Osteoblast (primary cell): ENCODE measurements at regions not wholly inside any gene's neighbourhood (a gene's known extent, or its start where the extent isn't known, plus 50 kb on each side); places are given as distances from the start of the nearest gene placed in this dataset.

Experiments
- DNase-seq: peaks from one replicate; pipeline ENCODE4 v3.0.0; 2011; ENCODE audit warnings: low spot score, mixed read lengths; ENCODE audit not compliant: insufficient read length; ENCODE audit errors: missing footprints
- H2AFZ ChIP-seq: 2 replicates; pipeline ENCODE4 v1.6.0; 2011; ENCODE audit warnings: mild to moderate bottlenecking, low read length
- H3K27ac ChIP-seq: 2 replicates; pipeline ENCODE4 v1.5.1; 2011; ENCODE audit warnings: mild to moderate bottlenecking, low read depth, low read length, moderate library complexity
- H3K27me3 ChIP-seq: 2 replicates; pipeline ENCODE4 v1.6.0; 2012; ENCODE audit warnings: mild to moderate bottlenecking, control low read depth, inconsistent platforms, low read length, moderate library complexity; ENCODE audit not compliant: insufficient read depth
- H3K36me3 ChIP-seq: 2 replicates; pipeline ENCODE4 v1.5.1; 2011; ENCODE audit warnings: mild to moderate bottlenecking, low read length, control low read depth, moderate library complexity; ENCODE audit not compliant: insufficient read depth
- H3K4me1 ChIP-seq: 2 replicates; pipeline ENCODE4 v1.5.1; 2011; ENCODE audit warnings: mild to moderate bottlenecking, low read length, control low read depth, moderate library complexity; ENCODE audit not compliant: insufficient read depth
- H3K4me2 ChIP-seq: 2 replicates; pipeline ENCODE4 v1.6.0; 2011; ENCODE audit warnings: mild to moderate bottlenecking, low read length; ENCODE audit not compliant: insufficient read depth
- H3K4me3 ChIP-seq: fragments of 200-600 bp; sonication (generic); 3 replicates; pipeline ENCODE4 v1.5.1; 2012; ENCODE audit warnings: mild to moderate bottlenecking, low read length, inconsistent platforms; ENCODE audit not compliant: insufficient read depth
- H3K79me2 ChIP-seq: 2 replicates; pipeline ENCODE4 v1.6.0; 2012; ENCODE audit warnings: mild to moderate bottlenecking, low read length, control low read depth, inconsistent platforms; ENCODE audit not compliant: insufficient read depth
- H3K9me3 ChIP-seq: 2 replicates; pipeline ENCODE4 v1.5.1; 2011; ENCODE audit warnings: low read depth, low read length, control low read depth
- H4K20me1 ChIP-seq: 2 replicates; pipeline ENCODE4 v1.6.0; 2012; ENCODE audit warnings: mild to moderate bottlenecking, low read length, control low read depth; ENCODE audit not compliant: insufficient read depth
- CTCF ChIP-seq: IDR thresholded peaks from 2 replicates; pipeline ENCODE4 v1.5.1; 2011; ENCODE audit warnings: mild to moderate bottlenecking, low read depth, low read length, moderate library complexity; ENCODE audit errors: extremely low read depth

DNA sequence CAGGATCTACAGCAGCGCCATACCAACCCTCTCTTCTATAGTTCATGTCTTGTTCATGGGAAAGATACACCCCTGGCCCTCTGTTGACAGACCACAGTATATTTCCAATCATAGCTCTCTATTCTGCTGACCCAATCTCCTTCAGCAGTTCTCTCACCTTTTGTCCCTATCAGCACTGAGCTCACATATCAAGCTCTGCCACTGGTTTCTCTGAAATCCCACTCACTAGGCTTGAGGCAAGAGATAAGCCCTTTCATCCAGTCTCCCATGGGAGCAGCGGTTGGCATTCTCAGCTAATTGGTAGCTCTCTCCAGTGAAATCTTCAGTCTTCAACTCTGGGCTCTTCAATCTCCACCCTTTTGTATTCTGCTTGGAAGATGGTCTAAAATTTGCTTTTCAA lies 313.4 kb downstream of the GJA1 start:
- Histone ChIP-seq H3K27ac (peak overlapping the region; percentile 74), H3K4me2 (peak overlapping the region; percentile 59)

DNA sequence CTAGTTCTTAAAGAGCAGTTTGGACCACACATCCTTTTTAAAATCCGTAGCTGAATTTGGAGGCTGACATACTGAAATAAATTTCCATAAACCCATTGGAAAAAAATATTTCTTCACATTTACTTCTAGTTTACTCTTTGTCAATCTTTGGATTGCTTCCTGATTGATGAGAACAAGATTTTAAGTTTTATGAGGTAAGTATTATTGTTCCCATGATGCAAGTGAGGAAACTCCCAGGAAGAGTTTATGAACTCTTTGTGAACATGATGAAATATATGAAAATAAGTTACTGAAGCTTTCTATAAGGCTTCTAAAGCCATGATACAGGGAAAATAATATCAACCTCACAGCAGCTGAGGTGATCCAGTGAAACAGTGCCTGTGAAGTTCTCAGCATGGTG lies 320.0 kb downstream of the GJA1 start:
- no peaks in the 10 kb centered on the region for H4K20me1 ChIP-seq
- H3K27ac ChIP-seq = no peak overlapping the region
- TF ChIP-seq CTCF = no peak
- no peak overlapping the region for H3K4me3 ChIP-seq
- no peaks in the 10 kb centered on the region for H3K9me3 ChIP-seq
- peaks cover 4% of the 10 kb centered on the region for H3K4me1 ChIP-seq
- H2AFZ ChIP-seq = no peak overlapping the region
- no peaks in the 10 kb centered on the region for H3K36me3 ChIP-seq
- H3K27me3 ChIP-seq = no peaks in the 10 kb centered on the region
- no peaks in the 10 kb centered on the region for H3K79me2 ChIP-seq
- no peak overlapping the region for H3K4me2 ChIP-seq
- no peak for DNase-seq

More for the DNA sequence above, 313.4 kb downstream of the GJA1 start:
- H3K36me3 ChIP-seq = no peaks in the 10 kb centered on the region
- TF ChIP-seq CTCF = no peak
- H2AFZ ChIP-seq = peak overlapping the region; percentile 60
- no peaks in the 10 kb centered on the region for H4K20me1 ChIP-seq
- peak overlapping the region; percentile 31 for H3K4me3 ChIP-seq
- peaks cover 9% of the 10 kb centered on the region for H3K4me1 ChIP-seq
- no peaks in the 10 kb centered on the region for H3K79me2 ChIP-seq
- no peak for DNase-seq
- H3K27me3 ChIP-seq = no peaks in the 10 kb centered on the region
- H3K9me3 ChIP-seq = no peaks in the 10 kb centered on the region

DNA sequence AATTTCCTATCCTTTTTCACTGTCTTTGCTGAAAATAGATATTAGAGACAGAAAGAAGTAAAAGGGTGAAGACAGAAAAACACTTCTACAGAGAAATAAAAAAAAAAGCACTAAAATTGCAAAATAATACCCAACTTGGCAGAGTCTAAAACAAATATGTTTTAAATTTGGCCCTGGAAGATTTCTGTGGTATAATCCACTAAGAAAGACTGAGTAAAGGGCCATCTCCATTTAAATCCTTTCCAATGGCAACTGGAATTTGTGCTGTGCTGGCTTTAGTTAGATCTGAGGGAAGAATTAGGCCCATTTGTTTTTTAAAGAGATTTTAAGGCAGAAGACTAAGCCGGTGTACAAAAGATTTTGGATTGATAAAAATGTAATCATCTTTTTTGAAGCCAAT lies 321.2 kb downstream of the GJA1 start:
- H2AFZ ChIP-seq = no peak overlapping the region

DNA sequence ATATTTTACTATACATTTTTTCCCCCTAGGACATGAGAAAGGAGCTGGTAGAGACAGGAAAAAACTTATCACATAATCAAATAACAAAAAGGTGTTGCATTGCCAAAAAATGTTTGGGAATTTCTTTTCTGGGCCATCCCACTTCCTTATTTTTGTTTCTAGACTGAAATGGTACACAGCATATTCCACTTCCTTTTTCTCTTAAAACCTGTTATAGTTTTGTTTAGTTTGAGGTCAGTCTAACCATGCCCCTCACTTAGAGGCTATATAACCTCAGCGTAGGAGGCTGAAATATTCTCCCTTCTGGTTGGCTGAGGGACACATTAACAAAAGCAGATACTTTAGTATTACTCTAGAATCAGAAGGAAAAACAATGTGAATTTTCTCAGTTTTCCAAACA lies 323.9 kb downstream of the GJA1 start:
- DNase-seq = peak; percentile 43
- Histone ChIP-seq H3K27ac (no peak overlapping the region), H3K79me2 (no peaks in the 10 kb centered on the region), H3K4me1 (peaks cover 4% of the 10 kb centered on the region), H4K20me1 (no peaks in the 10 kb centered on the region), H3K4me3 (no peak overlapping the region), H2AFZ (no peak overlapping the region), H3K4me2 (no peak overlapping the region), H3K36me3 (no peaks in the 10 kb centered on the region), H3K9me3 (no peaks in the 10 kb centered on the region), H3K27me3 (no peaks in the 10 kb centered on the region)
- no peak for TF ChIP-seq CTCF

More for the DNA sequence above, 321.2 kb downstream of the GJA1 start:
- Histone ChIP-seq H3K9me3 (no peaks in the 10 kb centered on the region), H3K27me3 (no peaks in the 10 kb centered on the region), H3K79me2 (no peaks in the 10 kb centered on the region), H3K27ac (peak overlapping the region; percentile 26), H3K4me3 (no peak overlapping the region), H3K4me1 (peaks cover 4% of the 10 kb centered on the region), H3K36me3 (no peaks in the 10 kb centered on the region), H3K4me2 (no peak overlapping the region), H4K20me1 (no peaks in the 10 kb centered on the region)
- TF ChIP-seq CTCF = no peak
- DNase-seq = no peak
